ENCODE measurements at regions not wholly inside any gene's neighbourhood (a gene's known extent, or its start where the extent isn't known, plus 50 kb on each side); places are given as distances from the start of the nearest gene placed in this dataset.

GRCh38 chr10:117942226-117942625, 104.5 kb downstream of the RAB11FIP2 start:
- DNase-seq = no peak
- H3K36me3 ChIP-seq (ENCODE audit: control insufficient read depth, insufficient read depth, low read length) = no peaks in the 10 kb centered on the region
- no peaks in the 10 kb centered on the region for H3K9me3 ChIP-seq
- intact Hi-C loops (cut with micrococcal nuclease; ENCODE audit: unreplicated experiment) = no loop called here
- Mint-ChIP-seq H3K9me3 (ENCODE audit: unreplicated experiment) (no peaks in the 10 kb centered on the region), H3K27ac (ENCODE audit: unreplicated experiment) (no peak overlapping the region), H3K36me3 (ENCODE audit: insufficient read depth, unreplicated experiment) (no peaks in the 10 kb centered on the region), H3K4me1 (ENCODE audit: low read depth, unreplicated experiment) (no peaks in the 10 kb centered on the region), H3K4me3 (ENCODE audit: unreplicated experiment) (no peak overlapping the region), H3K27me3 (ENCODE audit: insufficient read depth, unreplicated experiment) (peaks cover 7% of the 10 kb centered on the region)
- H3K27me3 ChIP-seq (replicated peaks; ENCODE audit: control insufficient read depth, insufficient read depth, low read length) = no peaks in the 10 kb centered on the region
- POLR2A ChIA-PET = no interaction called here
- no peak overlapping the region for H3K4me3 ChIP-seq (ENCODE audit: low read depth, low read length)
- CTCF ChIA-PET = no interaction called here
- no peaks in the 10 kb centered on the region for H3K4me1 ChIP-seq
- no peak for TF ChIP-seq CTCF (IDR thresholded peaks at IDR 0.05; ENCODE audit: insufficient read depth in 1 of 2, low read depth in 1 of 2, low read length in 1 of 2, severe bottlenecking in 1 of 2, unreplicated experiment in 1 of 2)
- no TSS peak for BruUV-seq (replicated peaks)

GRCh38 chr10:117944676-117945447, 101.9 kb downstream of the RAB11FIP2 start:
- no peaks in the 10 kb centered on the region for H3K9me3 Mint-ChIP-seq (ENCODE audit: unreplicated experiment)
- ChIA-PET CTCF (no interaction called here), POLR2A (no interaction called here)
- intact Hi-C loops (cut with micrococcal nuclease; ENCODE audit: unreplicated experiment) = no loop called here
- H3K27me3 Mint-ChIP-seq (ENCODE audit: insufficient read depth, unreplicated experiment) = peaks cover 7% of the 10 kb centered on the region
- H3K27me3 ChIP-seq (replicated peaks; ENCODE audit: control insufficient read depth, insufficient read depth, low read length) = no peaks in the 10 kb centered on the region; the same call in 1 of the 2 replicates
- no peaks in the 10 kb centered on the region for H3K4me1 Mint-ChIP-seq (ENCODE audit: low read depth, unreplicated experiment)
- TF ChIP-seq CTCF (IDR thresholded peaks at IDR 0.05; ENCODE audit: insufficient read depth in 1 of 2, low read depth in 1 of 2, low read length in 1 of 2, severe bottlenecking in 1 of 2, unreplicated experiment in 1 of 2) = no peak
- H3K9me3 ChIP-seq = no peaks in the 10 kb centered on the region
- DNase-seq = no peak
- no peaks in the 10 kb centered on the region for H3K36me3 Mint-ChIP-seq (ENCODE audit: insufficient read depth, unreplicated experiment)
- H3K4me3 Mint-ChIP-seq (ENCODE audit: unreplicated experiment) = no peak overlapping the region
- BruUV-seq (replicated peaks) = no TSS peak
- no peak overlapping the region for H3K27ac Mint-ChIP-seq (ENCODE audit: unreplicated experiment)
- no peaks in the 10 kb centered on the region for H3K4me1 ChIP-seq
- no peak overlapping the region for H3K4me3 ChIP-seq (ENCODE audit: low read depth, low read length)
- no peaks in the 10 kb centered on the region for H3K36me3 ChIP-seq (ENCODE audit: control insufficient read depth, insufficient read depth, low read length)

DNA sequence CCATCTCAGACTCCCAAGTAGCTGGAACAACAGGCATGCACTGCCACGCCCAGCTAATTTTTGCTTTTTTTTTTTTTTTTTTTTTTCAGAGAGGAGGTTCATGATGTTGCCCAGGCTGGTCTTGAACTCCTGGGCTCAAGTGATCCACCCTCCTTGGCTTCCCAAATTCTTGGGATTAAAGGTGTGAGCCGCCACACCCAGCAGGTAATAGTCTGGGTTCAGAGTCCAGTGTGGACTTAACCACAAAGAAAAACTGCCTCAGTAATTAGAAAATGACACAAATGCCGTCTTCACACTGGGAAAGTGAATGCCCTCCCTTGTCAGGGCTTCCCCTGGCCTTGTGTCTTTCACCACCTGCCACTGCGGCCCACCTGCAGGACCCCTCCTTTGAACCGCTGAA, 101.1 kb downstream of the RAB11FIP2 start:
- intact Hi-C loops (cut with micrococcal nuclease; ENCODE audit: unreplicated experiment) = no loop called here
- H3K4me1 Mint-ChIP-seq (ENCODE audit: low read depth, unreplicated experiment) = no peaks in the 10 kb centered on the region
- CTCF ChIA-PET = no interaction called here

More for the DNA sequence above, 101.1 kb downstream of the RAB11FIP2 start:
- no peak overlapping the region for H3K27ac Mint-ChIP-seq (ENCODE audit: unreplicated experiment)
- no peaks in the 10 kb centered on the region for H3K36me3 Mint-ChIP-seq (ENCODE audit: insufficient read depth, unreplicated experiment)
- H3K9me3 ChIP-seq = no peaks in the 10 kb centered on the region
- H3K9me3 Mint-ChIP-seq (ENCODE audit: unreplicated experiment) = no peaks in the 10 kb centered on the region
- no peaks in the 10 kb centered on the region for H3K4me1 ChIP-seq
- TF ChIP-seq CTCF (IDR thresholded peaks at IDR 0.05; ENCODE audit: insufficient read depth in 1 of 2, low read depth in 1 of 2, low read length in 1 of 2, severe bottlenecking in 1 of 2, unreplicated experiment in 1 of 2) = no peak
- BruUV-seq (replicated peaks) = no TSS peak
- DNase-seq = no peak
- H3K27me3 Mint-ChIP-seq (ENCODE audit: insufficient read depth, unreplicated experiment) = peaks cover 7% of the 10 kb centered on the region
- no peaks in the 10 kb centered on the region; the same call in 1 of the 2 replicates for H3K27me3 ChIP-seq (replicated peaks; ENCODE audit: control insufficient read depth, insufficient read depth, low read length)
- no peaks in the 10 kb centered on the region for H3K36me3 ChIP-seq (ENCODE audit: control insufficient read depth, insufficient read depth, low read length)
- H3K4me3 ChIP-seq (ENCODE audit: low read depth, low read length) = no peak overlapping the region
- H3K4me3 Mint-ChIP-seq (ENCODE audit: unreplicated experiment) = no peak overlapping the region
- POLR2A ChIA-PET = no interaction called here

Data from Caco-2 (cell line).